Fibroblast of lung (primary cell): ENCODE measurements at regions not wholly inside any gene's neighbourhood (a gene's known extent, or its start where the extent isn't known, plus 50 kb on each side); places are given as distances from the start of the nearest gene placed in this dataset.
A peak's percentile ranks its signal among the peaks of the same experiment; 100 is the strongest.

Source experiments
- DNase-seq, 2 donors: peaks; one replicate each; pipeline versions ENCODE4 v3.0.0 to v3.0.0-alpha.2; 2010; ENCODE audit warnings: low read depth in 2 of 2
- H2AFZ ChIP-seq: 2 replicates; pipeline ENCODE4 v1.5.1; 2012; ENCODE audit warnings: low read length, control low read depth, inconsistent platforms
- H3K27ac ChIP-seq: 2 replicates; pipeline ENCODE4 v1.5.1; 2011; ENCODE audit warnings: low read length, control low read depth; ENCODE audit not compliant: insufficient read depth
- H3K27me3 ChIP-seq: 2 replicates; pipeline ENCODE4 v1.5.1; 2011; ENCODE audit warnings: mild to moderate bottlenecking, low read length; ENCODE audit not compliant: control insufficient read depth, insufficient read depth
- H3K36me3 ChIP-seq: 2 replicates; pipeline ENCODE4 v1.5.1; 2011; ENCODE audit warnings: low read length; ENCODE audit not compliant: control insufficient read depth, insufficient read depth
- H3K4me1 ChIP-seq: 2 replicates; pipeline ENCODE4 v1.5.1; 2011; ENCODE audit warnings: low read length; ENCODE audit not compliant: control insufficient read depth, insufficient read depth; ENCODE audit errors: extremely low read depth
- H3K4me2 ChIP-seq: 2 replicates; pipeline ENCODE4 v1.5.1; 2011; ENCODE audit warnings: low read length, control low read depth; ENCODE audit not compliant: insufficient read depth; ENCODE audit errors: extremely low read depth
- H3K4me3 ChIP-seq, 4 experiments: fragments of 200-600 bp in 1 of 4; sonication (generic) in 1 of 4; replicated peaks in 1 of 4; 2 replicates each; pipeline ENCODE4 v1.5.1; 2011 to 2016; ENCODE audit warnings: low read length in 4 of 4, low read depth in 3 of 4, mild to moderate bottlenecking in 3 of 4, control low read depth in 2 of 4, inconsistent platforms in 1 of 4, mixed read lengths in 1 of 4; ENCODE audit not compliant: insufficient read depth in 1 of 4; ENCODE audit errors: control extremely low read depth in 1 of 4
- H3K79me2 ChIP-seq: 2 replicates; pipeline ENCODE4 v1.5.1; 2012; ENCODE audit warnings: mild to moderate bottlenecking, low read length, inconsistent platforms; ENCODE audit not compliant: control insufficient read depth, insufficient read depth
- H3K9ac ChIP-seq: 2 replicates; pipeline ENCODE4 v1.5.1; 2011; ENCODE audit warnings: mild to moderate bottlenecking, low read length, control low read depth; ENCODE audit not compliant: insufficient read depth
- H3K9me3 ChIP-seq: 2 replicates; pipeline ENCODE4 v1.5.1; 2012; ENCODE audit warnings: low read depth, low read length; ENCODE audit not compliant: control insufficient read depth, insufficient read depth
- H4K20me1 ChIP-seq: 2 replicates; pipeline ENCODE4 v1.5.1; 2011; ENCODE audit warnings: low read length; ENCODE audit not compliant: control insufficient read depth, insufficient read depth; ENCODE audit errors: extremely low read depth
- CTCF ChIP-seq, 2 donors: IDR thresholded peaks in 1 of 2; conservative IDR thresholded peaks in 1 of 2; 1 replicate in 1 of 2; 2 replicates in 1 of 2; pipeline ENCODE4 v1.5.1; 2011 to 2012; ENCODE audit warnings: low read length in 2 of 2, control low read depth in 1 of 2, inconsistent platforms in 1 of 2, low read depth in 1 of 2, mild to moderate bottlenecking in 1 of 2
- EZH2 ChIP-seq: IDR thresholded peaks from 2 replicates; pipeline ENCODE4 v1.5.1; 2012; ENCODE audit warnings: low read length, control low read depth, mild to moderate bottlenecking; ENCODE audit errors: missing control alignments

GRCh38 chr13:86601351-86601750, 802.1 kb upstream of the SLITRK6 start:
- no peak overlapping the region for H3K9ac ChIP-seq
- no peak overlapping the region for H3K27ac ChIP-seq
- no peaks in the 10 kb centered on the region for H3K4me1 ChIP-seq
- H3K4me3 ChIP-seq = no peak overlapping the region
- H3K79me2 ChIP-seq = no peaks in the 10 kb centered on the region
- H3K4me2 ChIP-seq = no peak overlapping the region
- TF ChIP-seq EZH2 = no peak
- TF ChIP-seq CTCF (conservative IDR thresholded peaks at IDR 0.05 in 1 of 2, IDR thresholded peaks at IDR 0.05 in 1 of 2; ENCODE audit: low read depth in 1 of 2, low read length in 2 of 2) = no peak
- no peak overlapping the region for H2AFZ ChIP-seq
- no peaks in the 10 kb centered on the region for H4K20me1 ChIP-seq
- DNase-seq = peak; percentile 37 to 49
- H3K27me3 ChIP-seq = no peaks in the 10 kb centered on the region
- no peaks in the 10 kb centered on the region for H3K9me3 ChIP-seq
- H3K36me3 ChIP-seq = no peaks in the 10 kb centered on the region

GRCh38 chr13:86606264-86606663, 807.0 kb upstream of the SLITRK6 start:
- Histone ChIP-seq H3K79me2 (no peaks in the 10 kb centered on the region), H3K4me1 (no peaks in the 10 kb centered on the region), H3K9ac (no peak overlapping the region), H3K9me3 (no peaks in the 10 kb centered on the region), H3K4me2 (no peak overlapping the region), H3K27ac (no peak overlapping the region), H3K36me3 (no peaks in the 10 kb centered on the region), H3K27me3 (no peaks in the 10 kb centered on the region), H2AFZ (no peak overlapping the region), H4K20me1 (no peaks in the 10 kb centered on the region), H3K4me3 (no peak overlapping the region)
- no peak for TF ChIP-seq EZH2
- TF ChIP-seq CTCF (conservative IDR thresholded peaks at IDR 0.05 in 1 of 2, IDR thresholded peaks at IDR 0.05 in 1 of 2; ENCODE audit: low read depth in 1 of 2, low read length in 2 of 2) = no peak
- DNase-seq = no peak

- Histone ChIP-seq H3K79me2 (no peaks in the 10 kb centered on the region), H3K9me3 (no peaks in the 10 kb centered on the region), H3K4me3 (no peak overlapping the region), H3K36me3 (no peaks in the 10 kb centered on the region), H4K20me1 (no peaks in the 10 kb centered on the region), H3K27ac (no peak overlapping the region), H3K27me3 (no peaks in the 10 kb centered on the region), H3K9ac (no peak overlapping the region), H2AFZ (no peak overlapping the region), H3K4me2 (no peak overlapping the region), H3K4me1 (no peaks in the 10 kb centered on the region)
- no peak for DNase-seq
- TF ChIP-seq EZH2 (no peak), CTCF (conservative IDR thresholded peaks at IDR 0.05 in 1 of 2, IDR thresholded peaks at IDR 0.05 in 1 of 2; ENCODE audit: low read depth in 1 of 2, low read length in 2 of 2) (peak in 1 of 2 donors; percentile 6)
Measured at GRCh38 chr13:86608701-86609100, 809.5 kb upstream of the SLITRK6 start.
